ENCODE measurements at regions not wholly inside any gene's neighbourhood (a gene's known extent, or its start where the extent isn't known, plus 50 kb on each side); places are given as distances from the start of the nearest gene placed in this dataset.

DNA sequence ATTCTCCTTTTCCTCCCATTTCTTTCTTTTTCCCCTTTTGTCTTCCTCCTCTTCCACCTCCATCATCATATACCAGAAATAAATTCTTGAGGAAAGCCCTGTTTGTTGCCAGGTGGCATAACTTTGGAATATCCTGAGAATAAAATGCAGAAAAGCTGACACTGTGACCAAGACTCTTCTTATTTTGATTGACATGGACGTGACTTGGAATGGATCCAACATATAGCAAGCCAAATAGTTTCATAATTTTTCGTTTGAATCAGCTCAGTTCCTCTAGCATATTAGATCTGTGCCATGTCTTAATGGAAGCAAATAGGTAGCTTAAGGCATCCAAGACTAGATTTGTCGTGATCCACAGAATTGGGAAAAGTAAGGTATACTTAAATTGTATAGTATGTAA, 354.7 kb upstream of the FIGN start:
- TF ChIP-seq, protein P1, sequence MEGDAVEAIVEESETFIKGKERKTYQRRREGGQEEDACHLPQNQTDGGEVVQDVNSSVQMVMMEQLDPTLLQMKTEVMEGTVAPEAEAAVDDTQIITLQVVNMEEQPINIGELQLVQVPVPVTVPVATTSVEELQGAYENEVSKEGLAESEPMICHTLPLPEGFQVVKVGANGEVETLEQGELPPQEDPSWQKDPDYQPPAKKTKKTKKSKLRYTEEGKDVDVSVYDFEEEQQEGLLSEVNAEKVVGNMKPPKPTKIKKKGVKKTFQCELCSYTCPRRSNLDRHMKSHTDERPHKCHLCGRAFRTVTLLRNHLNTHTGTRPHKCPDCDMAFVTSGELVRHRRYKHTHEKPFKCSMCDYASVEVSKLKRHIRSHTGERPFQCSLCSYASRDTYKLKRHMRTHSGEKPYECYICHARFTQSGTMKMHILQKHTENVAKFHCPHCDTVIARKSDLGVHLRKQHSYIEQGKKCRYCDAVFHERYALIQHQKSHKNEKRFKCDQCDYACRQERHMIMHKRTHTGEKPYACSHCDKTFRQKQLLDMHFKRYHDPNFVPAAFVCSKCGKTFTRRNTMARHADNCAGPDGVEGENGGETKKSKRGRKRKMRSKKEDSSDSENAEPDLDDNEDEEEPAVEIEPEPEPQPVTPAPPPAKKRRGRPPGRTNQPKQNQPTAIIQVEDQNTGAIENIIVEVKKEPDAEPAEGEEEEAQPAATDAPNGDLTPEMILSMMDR (IDR thresholded peaks at IDR 0.05): no peak
- TF ChIP-seq EP300 (IDR thresholded peaks at IDR 0.05) (no peak), POLR2A (IDR thresholded peaks at IDR 0.05) (no peak)
